DND-41 (cell line): ENCODE measurements at regions not wholly inside any gene's neighbourhood (a gene's known extent, or its start where the extent isn't known, plus 50 kb on each side); places are given as distances from the start of the nearest gene placed in this dataset.

Experiments
- ATAC-seq: fragments of 200-7000 bp; cut with Tn5 transposase; 3 replicates; pipeline ENCODE4 v1.9.1; 2021; ENCODE audit warnings: low read depth; ENCODE audit not compliant: insufficient read depth
- DNase-seq: peaks from one replicate; pipeline ENCODE4 v3.0.0-alpha.2; 2020
- H2AFZ ChIP-seq: 2 replicates; pipeline ENCODE4 v1.6.0; 2012; ENCODE audit warnings: low read depth, low read length
- H3K27ac ChIP-seq: 2 replicates; pipeline ENCODE4 v1.5.1; 2012; ENCODE audit warnings: low read length, inconsistent platforms
- H3K27me3 ChIP-seq: fragments of 200-600 bp; sonication (generic); 2 replicates; pipeline ENCODE4 v1.6.0; 2012; ENCODE audit warnings: low read length, mild to moderate bottlenecking, inconsistent platforms; ENCODE audit not compliant: insufficient read depth, poor library complexity
- H3K36me3 ChIP-seq: 2 replicates; pipeline ENCODE4 v1.5.1; 2012; ENCODE audit warnings: low read length, inconsistent platforms; ENCODE audit not compliant: insufficient read depth
- H3K4me1 ChIP-seq: 2 replicates; pipeline ENCODE4 v1.5.1; 2012; ENCODE audit warnings: mild to moderate bottlenecking, low read length; ENCODE audit not compliant: insufficient read depth
- H3K4me2 ChIP-seq: 2 replicates; pipeline ENCODE4 v1.6.0; 2012; ENCODE audit warnings: mild to moderate bottlenecking, moderate library complexity, low read length, inconsistent platforms; ENCODE audit not compliant: insufficient read depth
- H3K4me3 ChIP-seq, 2 experiments: fragments of 200-600 bp in 1 of 2; shearing (Covaris generic) in 1 of 2; 2 replicates each; pipeline ENCODE4 v1.5.1; 2012 to 2016; ENCODE audit warnings: inconsistent platforms in 2 of 2, low read length in 2 of 2, mild to moderate bottlenecking in 2 of 2, low read depth in 1 of 2, moderate library complexity in 1 of 2
- H3K79me2 ChIP-seq: 2 replicates; pipeline ENCODE4 v1.6.0; 2012; ENCODE audit warnings: low read length, inconsistent platforms; ENCODE audit not compliant: insufficient read depth
- H3K9ac ChIP-seq: 2 replicates; pipeline ENCODE4 v1.6.0; 2012; ENCODE audit warnings: low read depth, mild to moderate bottlenecking, inconsistent platforms, low read length, moderate library complexity
- H3K9me3 ChIP-seq: 2 replicates; pipeline ENCODE4 v1.5.1; 2012; ENCODE audit warnings: low read length, moderate library complexity, mild to moderate bottlenecking, inconsistent platforms; ENCODE audit not compliant: insufficient read depth, severe bottlenecking
- H4K20me1 ChIP-seq: 2 replicates; pipeline ENCODE4 v1.6.0; 2012; ENCODE audit warnings: low read length; ENCODE audit not compliant: insufficient read depth
- CTCF ChIP-seq: IDR thresholded peaks from 2 replicates; pipeline ENCODE4 v1.5.1; 2012; ENCODE audit warnings: borderline replicate concordance, low read length, moderate library complexity, mild to moderate bottlenecking; ENCODE audit not compliant: poor library complexity, severe bottlenecking; ENCODE audit errors: extremely low read depth
- EZH2 ChIP-seq: IDR thresholded peaks from 3 replicates; pipeline ENCODE4 v1.6.1; 2012; ENCODE audit warnings: borderline replicate concordance, low read depth, mild to moderate bottlenecking, moderate library complexity, low read length, inconsistent platforms; ENCODE audit not compliant: severe bottlenecking

GRCh38 chr21:43329711-43330269 is 97.1 kb downstream of the SIK1 start:
- Histone ChIP-seq H4K20me1 (0 out of 2 replicates have a peak, but pooled peaks cover 2% of the 10 kb centered on the region), H3K36me3 (no peaks in the 10 kb centered on the region), H3K9ac (no peak overlapping the region), H3K27ac (no peak overlapping the region), H3K4me2 (no peak overlapping the region), H3K27me3 (no peaks in the 10 kb centered on the region), H3K4me1 (no peaks in the 10 kb centered on the region), H3K4me3 (no peak overlapping the region), H3K79me2 (no peaks in the 10 kb centered on the region), H2AFZ (no peak overlapping the region), H3K9me3 (no peaks in the 10 kb centered on the region)
- ATAC-seq (no peak), DNase-seq (no peak)
- TF ChIP-seq EZH2 (no peak), CTCF (no peak)

- TF ChIP-seq CTCF, result no peak
- no peak for TF ChIP-seq EZH2
- H3K27ac ChIP-seq, result no peak overlapping the region
Observed at GRCh38 chr21:43328958-43329691, 97.8 kb downstream of the SIK1 start.

GRCh38 chr21:43328185-43328957 is 98.6 kb downstream of the SIK1 start:
- Histone ChIP-seq H3K27ac (no peak overlapping the region), H4K20me1 (0 out of 2 replicates have a peak, but pooled peaks cover 2% of the 10 kb centered on the region), H3K79me2 (no peaks in the 10 kb centered on the region), H3K27me3 (no peaks in the 10 kb centered on the region), H3K9ac (no peak overlapping the region), H3K9me3 (no peaks in the 10 kb centered on the region), H2AFZ (no peak overlapping the region), H3K36me3 (no peaks in the 10 kb centered on the region), H3K4me1 (no peaks in the 10 kb centered on the region), H3K4me3 (no peak overlapping the region), H3K4me2 (no peak overlapping the region)
- TF ChIP-seq CTCF (no peak), EZH2 (no peak)
- DNase-seq, result no peak
- ATAC-seq, result no peak

More at GRCh38 chr21:43328958-43329691, 97.8 kb downstream of the SIK1 start:
- no peak for ATAC-seq
- H4K20me1 ChIP-seq, result 0 out of 2 replicates have a peak, but pooled peaks cover 2% of the 10 kb centered on the region
- H3K4me3 ChIP-seq, result no peak overlapping the region
- H3K4me1 ChIP-seq, result no peaks in the 10 kb centered on the region
- H3K4me2 ChIP-seq, result no peak overlapping the region
- no peaks in the 10 kb centered on the region for H3K27me3 ChIP-seq
- no peak overlapping the region for H3K9ac ChIP-seq
- no peak for DNase-seq
- H3K9me3 ChIP-seq, result no peaks in the 10 kb centered on the region
- no peaks in the 10 kb centered on the region for H3K79me2 ChIP-seq
- no peaks in the 10 kb centered on the region for H3K36me3 ChIP-seq
- H2AFZ ChIP-seq, result no peak overlapping the region
